ENCODE measurements at regions not wholly inside any gene's neighbourhood (a gene's known extent, or its start where the extent isn't known, plus 50 kb on each side); places are given as distances from the start of the nearest gene placed in this dataset.

GRCh38 chr1:55725378-55725777, 510.2 kb upstream of the USP24 start:
- no peak for DNase-seq (ENCODE audit: low spot score)
- TF ChIP-seq, protein P1, sequence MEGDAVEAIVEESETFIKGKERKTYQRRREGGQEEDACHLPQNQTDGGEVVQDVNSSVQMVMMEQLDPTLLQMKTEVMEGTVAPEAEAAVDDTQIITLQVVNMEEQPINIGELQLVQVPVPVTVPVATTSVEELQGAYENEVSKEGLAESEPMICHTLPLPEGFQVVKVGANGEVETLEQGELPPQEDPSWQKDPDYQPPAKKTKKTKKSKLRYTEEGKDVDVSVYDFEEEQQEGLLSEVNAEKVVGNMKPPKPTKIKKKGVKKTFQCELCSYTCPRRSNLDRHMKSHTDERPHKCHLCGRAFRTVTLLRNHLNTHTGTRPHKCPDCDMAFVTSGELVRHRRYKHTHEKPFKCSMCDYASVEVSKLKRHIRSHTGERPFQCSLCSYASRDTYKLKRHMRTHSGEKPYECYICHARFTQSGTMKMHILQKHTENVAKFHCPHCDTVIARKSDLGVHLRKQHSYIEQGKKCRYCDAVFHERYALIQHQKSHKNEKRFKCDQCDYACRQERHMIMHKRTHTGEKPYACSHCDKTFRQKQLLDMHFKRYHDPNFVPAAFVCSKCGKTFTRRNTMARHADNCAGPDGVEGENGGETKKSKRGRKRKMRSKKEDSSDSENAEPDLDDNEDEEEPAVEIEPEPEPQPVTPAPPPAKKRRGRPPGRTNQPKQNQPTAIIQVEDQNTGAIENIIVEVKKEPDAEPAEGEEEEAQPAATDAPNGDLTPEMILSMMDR (IDR thresholded peaks at IDR 0.05; ENCODE audit: extremely low read depth, missing control alignments): no peak

GRCh38 chr1:55724551-55725325, 509.6 kb upstream of the USP24 start:
- TF ChIP-seq, protein P1 (IDR thresholded peaks at IDR 0.05; ENCODE audit: extremely low read depth, missing control alignments): no peak
- DNase-seq (ENCODE audit: low spot score): no peak

- TF ChIP-seq, protein P1 (IDR thresholded peaks at IDR 0.05; ENCODE audit: extremely low read depth, missing control alignments): no peak
- DNase-seq (ENCODE audit: low spot score): no peak
These were observed 507.8 kb upstream of the USP24 start for GRCh38 chr1:55723001-55723400.

- TF ChIP-seq, protein P1 (IDR thresholded peaks at IDR 0.05; ENCODE audit: extremely low read depth, missing control alignments): no peak
- no peak for DNase-seq (ENCODE audit: low spot score)
These were observed 505.1 kb upstream of the USP24 start for GRCh38 chr1:55720261-55720660.

DNA sequence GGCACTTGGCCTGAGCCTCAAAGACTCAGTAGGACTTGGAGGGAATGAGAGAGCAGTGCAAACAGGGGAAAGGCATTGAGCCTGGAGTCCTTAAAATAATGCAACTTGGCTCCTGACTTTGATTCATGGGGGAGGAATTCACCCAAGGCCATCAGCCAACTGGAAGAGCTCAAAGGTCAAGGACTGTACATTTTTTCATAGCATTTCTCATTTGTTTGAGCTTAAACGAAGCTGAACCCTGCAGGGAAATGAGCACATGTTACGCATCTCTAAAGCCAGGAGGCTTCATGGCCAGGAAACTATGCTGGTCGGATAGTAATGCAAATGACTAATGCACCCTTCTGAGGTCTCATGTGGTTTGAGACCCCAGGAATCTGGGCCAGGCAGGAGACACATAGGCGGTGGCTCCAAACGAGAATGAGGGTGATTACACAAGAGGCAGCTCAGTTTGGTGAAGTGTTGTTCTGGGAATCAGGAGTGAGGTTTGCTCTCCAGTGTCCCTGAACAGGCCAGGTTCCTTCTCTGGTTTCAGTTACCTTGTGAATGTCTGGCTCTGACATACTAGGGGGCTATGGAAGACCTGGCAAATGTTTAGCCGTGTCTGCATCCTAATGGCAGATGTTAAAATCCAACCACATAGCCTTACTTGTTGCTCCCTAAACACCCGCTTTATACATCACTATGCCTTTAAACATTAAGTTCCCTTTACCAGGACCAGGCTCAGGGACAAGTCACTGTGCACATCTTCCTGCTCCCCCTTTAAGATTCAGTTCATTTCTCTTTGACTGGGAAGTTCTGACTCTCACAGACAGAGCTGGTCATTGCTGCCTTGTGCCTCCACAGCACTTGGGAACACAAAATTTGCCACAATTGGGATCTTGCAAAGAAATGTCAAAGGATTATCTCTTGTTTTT, 503.9 kb upstream of the USP24 start:
- DNase-seq (ENCODE audit: low spot score): no peak
- TF ChIP-seq, protein P1 (IDR thresholded peaks at IDR 0.05; ENCODE audit: extremely low read depth, missing control alignments): no peak

GRCh38 chr1:55717111-55717510, 501.9 kb upstream of the USP24 start:
- TF ChIP-seq, protein P1 (IDR thresholded peaks at IDR 0.05; ENCODE audit: extremely low read depth, missing control alignments): no peak
- DNase-seq (ENCODE audit: low spot score): no peak

DNA sequence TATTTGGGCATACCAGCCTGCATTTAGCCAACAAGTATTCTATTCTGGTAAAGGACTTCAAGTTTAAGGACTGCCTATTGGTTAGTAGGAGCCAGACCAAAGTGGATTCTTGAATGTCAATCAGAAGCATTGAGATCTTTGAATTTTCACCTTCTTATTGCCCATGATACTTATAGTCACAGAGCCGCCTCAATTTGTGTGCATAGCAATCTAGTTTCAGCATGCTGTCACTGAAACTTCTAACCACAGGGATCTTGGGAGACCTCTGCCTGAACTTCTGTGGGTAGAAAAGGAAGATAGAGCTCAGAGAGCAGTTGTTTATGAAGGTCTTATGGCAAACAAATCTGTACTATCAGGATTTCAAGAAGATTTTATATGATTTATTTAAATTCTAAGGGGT, 501.4 kb upstream of the USP24 start:
- no peak for DNase-seq (ENCODE audit: low spot score)
- TF ChIP-seq, protein P1 (IDR thresholded peaks at IDR 0.05; ENCODE audit: extremely low read depth, missing control alignments): no peak

Data from GM20000 (cell line).